ENCODE measurements at regions not wholly inside any gene's neighbourhood (a gene's known extent, or its start where the extent isn't known, plus 50 kb on each side); places are given as distances from the start of the nearest gene placed in this dataset.
"Not testable (repeated sequence)": the region's sequence is repeated elsewhere in the genome, so short reads cannot be mapped to it uniquely, and the experiment has no call there.

- H3K9me2 ChIP-seq (ENCODE audit: insufficient read depth); H3K4me2 ChIP-seq; H3K36me3 Mint-ChIP-seq (ENCODE audit: low read depth); H3K36me3 ChIP-seq (ENCODE audit: insufficient read depth); H2AFZ ChIP-seq; H3K4me3 Mint-ChIP-seq; H3K4me3 ChIP-seq; H3K79me2 ChIP-seq (replicated peaks; ENCODE audit: insufficient read depth); H3K4me1 ChIP-seq (ENCODE audit: insufficient read depth); ATAC-seq; H3F3A ChIP-seq (replicated peaks; ENCODE audit: low read depth); H3K27ac Mint-ChIP-seq; H4K20me1 ChIP-seq (replicated peaks; ENCODE audit: insufficient read depth); DNase-seq (ENCODE audit: low spot score); H3K27me3 ChIP-seq (ENCODE audit: insufficient read depth); H3K9me3 Mint-ChIP-seq; H3K27ac ChIP-seq (ENCODE audit: low read depth); H3K4me1 Mint-ChIP-seq: not testable (repeated sequence)
- peaks cover 13% of the 10 kb centered on the region for H3K27me3 Mint-ChIP-seq (ENCODE audit: insufficient read depth, low read depth, poor library complexity)
Measured at GRCh38 chr1:5602718-5603117, 389.5 kb downstream of the NPHP4 start.

GRCh38 chr1:5601516-5601915 lies 390.7 kb downstream of the NPHP4 start:
- DNase-seq (ENCODE audit: low spot score) (no peak), ATAC-seq (no peak)
- H3K4me1 ChIP-seq (ENCODE audit: insufficient read depth): no peaks in the 10 kb centered on the region
- Mint-ChIP-seq H3K4me3 (no peak overlapping the region), H3K9me3 (peaks cover 2% of the 10 kb centered on the region; the same call in 2 of the 3 replicates), H3K4me1 (peaks cover 9% of the 10 kb centered on the region), H3K27ac (no peak overlapping the region; the same call in 1 of the 2 replicates), H3K36me3 (ENCODE audit: low read depth) (no peaks in the 10 kb centered on the region; the same call in 2 of the 3 replicates), H3K27me3 (ENCODE audit: insufficient read depth, low read depth, poor library complexity) (peaks cover 16% of the 10 kb centered on the region)
- H3K4me2 ChIP-seq: no peak overlapping the region
- TF ChIP-seq CTCF (conservative IDR thresholded peaks at IDR 0.05; ENCODE audit: low read depth in 2 of 2) (no peak), JUNB (IDR thresholded peaks at IDR 0.05; ENCODE audit: unreplicated experiment) (no peak), NANOG (IDR thresholded peaks at IDR 0.05; ENCODE audit: borderline replicate concordance) (no peak), REST (IDR thresholded peaks at IDR 0.05; ENCODE audit: unreplicated experiment) (no peak), POLR2AphosphoS5 (IDR thresholded peaks at IDR 0.05; ENCODE audit: low read depth) (no peak), EZH2 (IDR thresholded peaks at IDR 0.05; ENCODE audit: low read depth, unreplicated experiment) (no peak), EZH2phosphoT487 (IDR thresholded peaks at IDR 0.05; ENCODE audit: unreplicated experiment) (no peak), STAT1 (IDR thresholded peaks at IDR 0.05; ENCODE audit: unreplicated experiment) (no peak)
- H2AFZ ChIP-seq: no peak overlapping the region
- H3F3A ChIP-seq (replicated peaks; ENCODE audit: low read depth): no peaks in the 10 kb centered on the region
- no peaks in the 10 kb centered on the region for H3K27me3 ChIP-seq (ENCODE audit: insufficient read depth)
- 0 out of 2 replicates have a peak, but pooled peaks cover 7% of the 10 kb centered on the region for H3K36me3 ChIP-seq (ENCODE audit: insufficient read depth)
- no peak overlapping the region for H3K27ac ChIP-seq (ENCODE audit: low read depth)
- H4K20me1 ChIP-seq (replicated peaks; ENCODE audit: insufficient read depth): no peaks in the 10 kb centered on the region
- no peaks in the 10 kb centered on the region for H3K9me2 ChIP-seq (ENCODE audit: insufficient read depth)
- H3K4me3 ChIP-seq: no peak overlapping the region
- no peaks in the 10 kb centered on the region for H3K79me2 ChIP-seq (replicated peaks; ENCODE audit: insufficient read depth)
